ENCODE measurements at regions not wholly inside any gene's neighbourhood (a gene's known extent, or its start where the extent isn't known, plus 50 kb on each side); places are given as distances from the start of the nearest gene placed in this dataset.

GRCh38 chr7:115496006-115496405 is 534.6 kb downstream of the TFEC start:
- no peak for TF ChIP-seq POLR2A (IDR thresholded peaks at IDR 0.05)
- TF ChIP-seq CTCF (IDR thresholded peaks at IDR 0.05) = no peak

GRCh38 chr7:115494529-115495147 is 535.9 kb downstream of the TFEC start:
- no peaks in the 10 kb centered on the region for H3K36me3 ChIP-seq (replicated peaks in 1 of 2)
- H3K9me3 ChIP-seq (replicated peaks in 1 of 3) = no peaks in the 10 kb centered on the region
- intact Hi-C loops (cut with DNase I) = no loop called here
- H3K4me3 ChIP-seq = no peak overlapping the region
- DNase-seq = no peak
- H3K27ac ChIP-seq = no peak overlapping the region
- WGBS, 4 donors = 49 to 64% (median 51%) methylated on average over 5 of the region's 5 CpGs
- TF ChIP-seq POLR2A (IDR thresholded peaks at IDR 0.05) (no peak), CTCF (IDR thresholded peaks at IDR 0.05) (no peak)
- H3K27me3 ChIP-seq = no peaks in the 10 kb centered on the region
- no peaks in the 10 kb centered on the region for H3K4me1 ChIP-seq (replicated peaks in 1 of 2)

More at GRCh38 chr7:115496006-115496405, 534.6 kb downstream of the TFEC start:
- intact Hi-C loops (cut with DNase I) = no loop called here
- H3K36me3 ChIP-seq (replicated peaks in 1 of 2) = no peaks in the 10 kb centered on the region
- H3K4me3 ChIP-seq = no peak overlapping the region
- no peak overlapping the region for H3K27ac ChIP-seq
- H3K9me3 ChIP-seq (replicated peaks in 1 of 3) = no peaks in the 10 kb centered on the region
- WGBS, 4 donors = 81 to 85% (median 84%) methylated on average over 5 of the region's 5 CpGs
- H3K27me3 ChIP-seq = no peaks in the 10 kb centered on the region
- H3K4me1 ChIP-seq (replicated peaks in 1 of 2) = no peaks in the 10 kb centered on the region
- DNase-seq = no peak

GRCh38 chr7:115493381-115493780 is 537.2 kb downstream of the TFEC start:
- no peak for DNase-seq
- intact Hi-C loops (cut with DNase I) = no loop called here
- TF ChIP-seq CTCF (IDR thresholded peaks at IDR 0.05) (no peak), POLR2A (IDR thresholded peaks at IDR 0.05) (no peak)

GRCh38 chr7:115491744-115492380 is 538.7 kb downstream of the TFEC start:
- intact Hi-C loops (cut with DNase I) = no loop called here
- Histone ChIP-seq H3K27me3 (no peaks in the 10 kb centered on the region), H3K4me3 (no peak overlapping the region), H3K4me1 (replicated peaks in 1 of 2) (no peaks in the 10 kb centered on the region), H3K27ac (no peak overlapping the region), H3K36me3 (replicated peaks in 1 of 2) (no peaks in the 10 kb centered on the region), H3K9me3 (replicated peaks in 1 of 3) (no peaks in the 10 kb centered on the region)
- TF ChIP-seq POLR2A (IDR thresholded peaks at IDR 0.05) (no peak), CTCF (IDR thresholded peaks at IDR 0.05) (no peak)
- 64 to 71% (median 70%) methylated on average over 4 of the region's 4 CpGs for WGBS, 4 donors
- DNase-seq = no peak

More at GRCh38 chr7:115493381-115493780, 537.2 kb downstream of the TFEC start:
- WGBS, 4 donors = 59 to 81% (median 70%) methylated on average over 3 of the region's 3 CpGs
- H3K36me3 ChIP-seq (replicated peaks in 1 of 2) = no peaks in the 10 kb centered on the region
- no peaks in the 10 kb centered on the region for H3K4me1 ChIP-seq (replicated peaks in 1 of 2)
- H3K27me3 ChIP-seq = no peaks in the 10 kb centered on the region
- H3K9me3 ChIP-seq (replicated peaks in 1 of 3) = no peaks in the 10 kb centered on the region
- H3K4me3 ChIP-seq = no peak overlapping the region
- H3K27ac ChIP-seq = no peak overlapping the region
